Eye (tissue), 1 donor: ENCODE measurements at regions not wholly inside any gene's neighbourhood (a gene's known extent, or its start where the extent isn't known, plus 50 kb on each side); places are given as distances from the start of the nearest gene placed in this dataset.
"Not testable (repeated sequence)": the region's sequence is repeated elsewhere in the genome, so short reads cannot be mapped to it uniquely, and the experiment has no call there.

Source experiments
- DNase-seq: peaks from one replicate; pipeline ENCODE4 v3.0.0-alpha.2; 2015

DNA sequence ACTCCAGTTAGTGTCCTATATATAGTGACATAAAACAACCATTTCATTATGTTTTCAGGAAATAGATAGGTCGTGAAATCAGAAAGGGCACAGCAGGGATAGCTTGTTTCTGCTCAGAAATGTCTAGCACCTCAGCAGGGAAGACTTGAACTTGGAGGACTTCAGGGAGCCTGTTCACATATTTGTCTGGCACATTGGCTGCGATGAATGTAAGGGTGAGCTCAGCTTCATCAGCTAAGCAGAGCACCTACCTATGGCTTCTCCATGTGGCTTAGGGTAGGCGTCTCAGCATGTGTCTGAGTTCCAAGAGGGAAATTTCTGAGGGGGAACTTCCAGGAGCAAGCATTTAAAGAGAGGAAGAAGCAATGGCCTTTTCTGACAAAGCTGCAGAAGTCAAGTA is 126.2 kb downstream of the PCDH10 start:
- DNase-seq: no peak

- no peak for DNase-seq
These were observed 124.3 kb downstream of the PCDH10 start for GRCh38 chr4:133273401-133273800.

DNA sequence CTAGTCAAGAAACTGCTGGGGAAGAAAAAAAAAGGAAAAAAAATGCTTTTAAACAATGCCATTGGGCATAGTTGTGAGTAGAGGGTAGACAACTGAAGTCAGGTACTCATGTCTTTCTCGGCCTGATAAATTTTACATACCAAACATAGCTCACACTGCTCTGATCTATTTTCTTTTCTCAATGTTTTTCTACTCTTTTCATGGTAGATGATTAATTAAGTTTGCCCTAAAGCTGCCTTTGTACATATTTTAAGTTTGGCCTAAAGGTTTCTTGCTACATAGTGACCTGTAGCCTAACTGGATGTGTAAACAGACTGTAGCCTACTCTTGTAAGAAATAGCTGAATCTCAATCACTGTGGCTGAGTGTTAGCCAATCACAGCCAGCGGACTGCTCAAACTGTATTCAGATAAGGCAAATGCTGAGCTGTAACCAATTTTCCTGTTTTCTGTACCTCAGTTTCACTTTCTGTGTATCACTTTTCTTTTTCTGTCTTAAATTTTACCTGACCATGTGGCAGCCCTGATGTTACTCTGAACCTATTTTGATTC is 121.0 kb downstream of the PCDH10 start:
- DNase-seq: no peak

DNA sequence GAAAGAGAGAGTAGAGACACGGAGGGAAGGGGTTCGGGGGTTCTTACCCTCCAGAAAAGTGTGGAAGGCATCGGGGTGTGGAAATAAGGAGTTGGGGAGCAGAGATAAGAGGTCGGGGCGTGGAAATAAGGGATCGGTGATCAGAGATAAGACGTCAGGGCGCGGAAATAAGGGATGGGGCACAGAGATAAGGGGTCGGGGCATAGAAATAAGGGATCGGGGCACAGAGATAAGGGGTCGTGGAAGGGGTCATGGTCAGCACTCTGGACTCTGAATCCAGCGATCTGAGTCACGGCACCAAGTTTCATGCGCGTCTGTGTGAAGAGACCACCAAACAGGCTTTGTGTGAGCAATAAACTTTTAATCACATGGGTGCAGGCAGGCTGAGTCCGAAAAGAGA is 119.1 kb downstream of the PCDH10 start:
- no peak for DNase-seq

DNA sequence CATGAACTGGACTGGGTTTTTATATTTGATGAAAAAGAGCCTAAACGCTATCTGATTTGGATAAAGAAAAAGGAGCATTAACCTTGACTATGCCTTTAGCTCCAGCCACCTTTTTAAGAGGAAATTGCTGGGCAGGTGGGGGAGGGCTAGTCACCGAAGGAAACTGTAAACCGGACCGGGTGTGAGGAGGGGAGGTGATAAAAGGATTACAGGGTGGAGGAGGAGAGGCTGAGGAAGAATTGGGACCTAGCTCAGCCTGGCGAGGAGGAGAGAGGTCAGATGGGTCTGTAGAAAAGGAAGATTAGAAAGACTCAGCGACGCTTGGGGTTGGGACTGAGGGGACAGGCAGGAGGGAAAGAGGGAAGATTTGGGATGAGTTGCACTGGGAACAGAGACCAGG is 118.4 kb downstream of the PCDH10 start:
- not testable (repeated sequence) for DNase-seq

GRCh38 chr4:133266966-133267365 is 117.9 kb downstream of the PCDH10 start:
- not testable (repeated sequence) for DNase-seq

DNA sequence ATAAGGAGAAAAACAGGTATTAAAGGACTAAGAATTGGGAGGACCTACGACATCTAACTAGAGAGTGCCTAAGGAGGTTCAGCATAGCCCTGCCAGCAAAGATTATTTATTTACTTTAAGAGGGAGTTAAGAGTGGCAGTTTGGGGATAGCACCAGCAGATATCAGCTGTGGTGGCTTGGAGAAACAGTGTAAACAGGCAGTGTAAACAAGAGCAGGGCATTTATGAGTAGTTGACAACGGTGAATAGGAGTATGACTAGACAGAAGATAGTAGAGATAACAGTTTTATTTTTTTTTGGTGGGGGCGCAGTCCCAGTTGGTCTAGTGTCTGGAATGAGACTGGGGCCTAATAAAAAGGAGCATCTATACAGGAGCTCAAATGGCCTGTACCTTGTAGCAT is 115.2 kb downstream of the PCDH10 start:
- DNase-seq: not testable (repeated sequence)

DNA sequence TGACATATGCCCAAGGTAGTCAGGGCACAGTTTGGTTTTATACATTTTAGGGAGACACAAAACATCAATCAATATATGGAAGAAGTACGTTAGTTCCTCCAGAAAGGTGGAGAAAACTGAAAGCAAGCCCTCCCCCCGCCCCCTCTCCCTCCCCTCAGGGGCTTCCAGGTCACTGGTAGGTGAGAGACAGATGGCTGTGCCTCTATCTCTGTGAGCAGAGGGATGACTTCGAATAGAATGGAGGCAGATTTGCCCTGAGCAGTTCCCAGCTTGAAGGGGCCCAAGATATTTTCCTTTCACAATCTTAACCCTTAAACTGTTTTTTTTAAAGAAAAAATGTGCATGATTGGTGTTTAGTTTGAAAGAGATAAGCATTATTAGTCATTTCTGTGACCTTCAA is 114.0 kb downstream of the PCDH10 start:
- no peak for DNase-seq

DNA sequence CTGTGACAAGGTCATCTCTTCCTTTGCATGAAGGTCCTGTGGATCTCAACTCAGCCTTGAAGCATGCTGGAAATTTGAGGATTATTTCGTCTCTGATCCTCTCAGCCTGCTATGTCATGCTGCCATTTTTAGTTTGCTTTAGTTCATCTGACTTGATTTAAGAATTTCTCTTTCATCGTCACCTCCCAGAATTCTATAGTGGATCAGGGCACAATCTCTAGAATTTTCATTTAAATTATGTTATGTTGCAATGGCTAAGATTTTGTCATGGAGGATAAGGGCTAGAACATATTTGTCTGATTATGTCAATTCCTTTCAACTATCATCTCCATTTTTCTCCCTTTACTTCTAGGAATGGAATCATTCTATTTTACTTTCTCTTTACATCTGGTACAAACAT is 98.8 kb downstream of the PCDH10 start:
- DNase-seq: no peak

DNA sequence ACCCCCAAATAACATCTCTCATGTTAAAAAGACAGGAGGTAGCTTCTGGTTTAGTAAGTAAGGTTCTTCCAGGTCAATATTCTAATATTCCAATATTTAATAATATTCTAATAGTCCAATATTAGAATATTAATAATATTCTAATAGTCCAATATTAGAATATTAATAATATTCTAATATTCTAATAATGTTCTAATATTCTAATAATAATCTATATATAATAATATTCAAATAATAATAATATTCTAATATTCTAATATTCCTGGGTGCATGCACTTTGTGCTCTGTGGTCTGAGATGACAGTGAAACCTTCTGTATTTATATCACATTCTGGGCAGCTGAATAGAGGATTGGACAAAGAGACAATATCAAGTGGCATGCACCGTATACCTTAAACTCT is 96.1 kb downstream of the PCDH10 start:
- DNase-seq: no peak
